D721Med (cell line): ENCODE measurements at regions not wholly inside any gene's neighbourhood (a gene's known extent, or its start where the extent isn't known, plus 50 kb on each side); places are given as distances from the start of the nearest gene placed in this dataset.

Experiments used
- DNase-seq: peaks from one replicate; pipeline ENCODE4 v3.0.0; 2011; ENCODE audit warnings: low spot score; ENCODE audit not compliant: insufficient read length
- FAIRE-seq: peaks from 2 replicates; lab custom pipeline; 2011; peaks lifted over from hg19 to GRCh38; lab: Jason Lieb, UNC
- TF ChIP-seq, protein P1 (sequence below): IDR thresholded peaks from 2 replicates; pipeline ENCODE4 v1.5.1; 2012; ENCODE audit warnings: mild to moderate bottlenecking, control low read depth; ENCODE audit not compliant: insufficient read depth; ENCODE audit errors: missing control alignments

DNA sequence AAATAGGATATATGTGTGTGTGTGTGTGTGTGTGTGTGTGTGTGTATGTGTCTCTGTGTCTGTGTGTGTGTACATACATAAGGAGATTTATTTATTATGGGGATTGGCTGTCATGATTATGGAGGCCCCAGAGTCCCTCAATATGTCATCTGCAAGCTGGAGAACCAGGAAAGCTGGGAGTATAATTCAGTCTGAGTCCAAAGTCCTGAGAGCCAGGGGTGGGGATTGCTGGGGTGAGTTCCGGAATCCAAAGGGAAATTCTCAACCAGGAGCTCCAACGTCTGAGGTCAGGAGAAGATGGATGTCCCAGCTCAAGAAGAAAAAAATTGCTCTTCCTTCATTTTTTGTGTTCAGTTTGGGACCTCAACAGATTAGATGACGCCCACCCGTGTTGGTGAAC, 50.7 kb upstream of the PLPP4 start:
- TF ChIP-seq, protein P1, sequence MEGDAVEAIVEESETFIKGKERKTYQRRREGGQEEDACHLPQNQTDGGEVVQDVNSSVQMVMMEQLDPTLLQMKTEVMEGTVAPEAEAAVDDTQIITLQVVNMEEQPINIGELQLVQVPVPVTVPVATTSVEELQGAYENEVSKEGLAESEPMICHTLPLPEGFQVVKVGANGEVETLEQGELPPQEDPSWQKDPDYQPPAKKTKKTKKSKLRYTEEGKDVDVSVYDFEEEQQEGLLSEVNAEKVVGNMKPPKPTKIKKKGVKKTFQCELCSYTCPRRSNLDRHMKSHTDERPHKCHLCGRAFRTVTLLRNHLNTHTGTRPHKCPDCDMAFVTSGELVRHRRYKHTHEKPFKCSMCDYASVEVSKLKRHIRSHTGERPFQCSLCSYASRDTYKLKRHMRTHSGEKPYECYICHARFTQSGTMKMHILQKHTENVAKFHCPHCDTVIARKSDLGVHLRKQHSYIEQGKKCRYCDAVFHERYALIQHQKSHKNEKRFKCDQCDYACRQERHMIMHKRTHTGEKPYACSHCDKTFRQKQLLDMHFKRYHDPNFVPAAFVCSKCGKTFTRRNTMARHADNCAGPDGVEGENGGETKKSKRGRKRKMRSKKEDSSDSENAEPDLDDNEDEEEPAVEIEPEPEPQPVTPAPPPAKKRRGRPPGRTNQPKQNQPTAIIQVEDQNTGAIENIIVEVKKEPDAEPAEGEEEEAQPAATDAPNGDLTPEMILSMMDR, result no peak
- FAIRE-seq (no peak), DNase-seq (no peak)
